GM23338 (cell line): ENCODE measurements at regions not wholly inside any gene's neighbourhood (a gene's known extent, or its start where the extent isn't known, plus 50 kb on each side); places are given as distances from the start of the nearest gene placed in this dataset.

Experiments
- ATAC-seq: fragments of 200-7000 bp; cut with Tn5 transposase; 3 replicates; pipeline ENCODE4 v1.9.1; 2020
- DNase-seq: peaks from one replicate; pipeline ENCODE4 v3.0.0-alpha.2; 2015; ENCODE audit warnings: low spot score
- H2AFZ ChIP-seq: fragments of 200-600 bp; sonication (generic); 2 replicates; pipeline ENCODE4 v1.8.0; 2016; ENCODE audit warnings: antibody characterized with exemption, mild to moderate bottlenecking, moderate library complexity
- H3F3A ChIP-seq: fragments of 200-600 bp; sonication (generic); replicated peaks from 2 replicates; pipeline ENCODE4 v1.8.0; 2017; ENCODE audit warnings: antibody characterized with exemption, mixed run types, low read depth
- H3K27ac ChIP-seq: fragments of 200-600 bp; sonication (generic); 2 replicates; pipeline ENCODE4 v1.6.1; 2016; ENCODE audit warnings: low read depth
- H3K27me3 ChIP-seq: fragments of 200-600 bp; sonication (generic); 2 replicates; pipeline ENCODE4 v1.8.0; 2016; ENCODE audit warnings: mild to moderate bottlenecking, mixed run types, moderate library complexity; ENCODE audit not compliant: insufficient read depth
- H3K36me3 ChIP-seq: fragments of 200-600 bp; sonication (generic); 2 replicates; pipeline ENCODE4 v1.8.0; 2016; ENCODE audit warnings: mild to moderate bottlenecking; ENCODE audit not compliant: insufficient read depth
- H3K4me1 ChIP-seq: fragments of 200-600 bp; sonication (generic); 2 replicates; pipeline ENCODE4 v1.8.0; 2016; ENCODE audit warnings: mild to moderate bottlenecking, moderate library complexity; ENCODE audit not compliant: insufficient read depth
- H3K4me2 ChIP-seq: fragments of 200-600 bp; sonication (generic); 2 replicates; pipeline ENCODE4 v1.7.1; 2017; ENCODE audit warnings: mixed run types
- H3K4me3 ChIP-seq: fragments of 200-600 bp; sonication (generic); 2 replicates; pipeline ENCODE4 v1.6.1; 2016; ENCODE audit warnings: mixed run types
- H3K79me2 ChIP-seq: fragments of 200-600 bp; sonication (generic); replicated peaks from 2 replicates; pipeline ENCODE4 v1.8.0; 2017; ENCODE audit warnings: mild to moderate bottlenecking; ENCODE audit not compliant: insufficient read depth
- H3K9me2 ChIP-seq: fragments of 200-600 bp; sonication (generic); 2 replicates; pipeline ENCODE4 v1.8.0; 2017; ENCODE audit not compliant: insufficient read depth
- H4K20me1 ChIP-seq: fragments of 200-600 bp; sonication (generic); replicated peaks from 2 replicates; pipeline ENCODE4 v1.8.0; 2017; ENCODE audit warnings: mild to moderate bottlenecking; ENCODE audit not compliant: insufficient read depth
- H3K27ac Mint-ChIP-seq: 2 replicates; pipeline ENCODE4 v1.8.0; 2020; ENCODE audit warnings: inconsistent platforms, mild to moderate bottlenecking, moderate library complexity, mixed read lengths
- H3K27me3 Mint-ChIP-seq: 3 replicates; pipeline ENCODE4 v1.8.0; 2022; ENCODE audit warnings: low read depth, mild to moderate bottlenecking, moderate library complexity, mixed read lengths, inconsistent platforms; ENCODE audit not compliant: insufficient read depth, poor library complexity
- H3K36me3 Mint-ChIP-seq: 3 replicates; pipeline ENCODE4 v1.8.0; 2021; ENCODE audit warnings: low read depth, mild to moderate bottlenecking, inconsistent platforms, moderate library complexity, mixed read lengths
- H3K4me1 Mint-ChIP-seq: 3 replicates; pipeline ENCODE4 v1.8.0; 2020; ENCODE audit warnings: mild to moderate bottlenecking, inconsistent platforms, mixed read lengths
- H3K4me3 Mint-ChIP-seq: 3 replicates; pipeline ENCODE4 v1.8.0; 2021; ENCODE audit warnings: moderate library complexity, mild to moderate bottlenecking, inconsistent platforms, mixed read lengths
- H3K9me3 Mint-ChIP-seq: 3 replicates; pipeline ENCODE4 v1.8.0; 2020; ENCODE audit warnings: moderate library complexity, mild to moderate bottlenecking, inconsistent platforms, mixed read lengths
- CREB1 ChIP-seq: fragments of 250-450 bp; sonication (Bioruptor Pico); IDR thresholded peaks from 2 replicates; pipeline ENCODE4 v1.5.0; 2020; ENCODE audit warnings: low read depth, mild to moderate bottlenecking, moderate library complexity
- CTCF ChIP-seq, 2 experiments: fragments of 200-600 bp in 1 of 2; sonication (generic) in 1 of 2; conservative IDR thresholded peaks; 2 replicates each; pipeline versions ENCODE4 v1.5.1 to v1.6.1; 2016 to 2017; ENCODE audit warnings: antibody characterized with exemption in 2 of 2, low read depth in 2 of 2, mild to moderate bottlenecking in 2 of 2, moderate library complexity in 1 of 2
- JUNB ChIP-seq: IDR thresholded peaks from one replicate; pipeline ENCODE4 v1.6.1; 2016; ENCODE audit warnings: antibody characterized with exemption; ENCODE audit not compliant: unreplicated experiment
- POLR2AphosphoS5 ChIP-seq: IDR thresholded peaks from 2 replicates; pipeline ENCODE4 v1.6.1; 2016; ENCODE audit warnings: antibody characterized with exemption, low read depth
- STAT1 ChIP-seq: IDR thresholded peaks from one replicate; pipeline ENCODE4 v1.6.1; 2016; ENCODE audit warnings: antibody characterized with exemption; ENCODE audit not compliant: unreplicated experiment
- ZNF331 ChIP-seq: fragments of 250-450 bp; sonication (Bioruptor Pico); IDR thresholded peaks from 2 replicates; pipeline ENCODE4 v1.5.0; 2020; ENCODE audit warnings: low read depth, mild to moderate bottlenecking, moderate library complexity
- ZNF462 ChIP-seq: fragments of 250-450 bp; sonication (Bioruptor Pico); IDR thresholded peaks from 2 replicates; pipeline ENCODE4 v1.5.0; 2020; ENCODE audit warnings: mild to moderate bottlenecking, moderate library complexity

- TF ChIP-seq ZNF462 (CRISPR knock-in tag) = no peak
- no peak for TF ChIP-seq CREB1
Observed at GRCh38 chr2:231866450-231866849, 59.7 kb downstream of the NPPC start (continued).

GRCh38 chr2:231865222-231865621 lies 61.0 kb downstream of the NPPC start:
- peaks cover 5% of the 10 kb centered on the region; the same call in 1 of the 2 replicates for H3K9me2 ChIP-seq
- no peaks in the 10 kb centered on the region for H3K79me2 ChIP-seq
- Mint-ChIP-seq H3K4me1 (peaks cover 2% of the 10 kb centered on the region; the same call in 1 of the 3 replicates), H3K27me3 (peaks cover 13% of the 10 kb centered on the region), H3K4me3 (no peak overlapping the region), H3K9me3 (peaks cover 22% of the 10 kb centered on the region), H3K36me3 (peaks cover 4% of the 10 kb centered on the region; the same call in 2 of the 3 replicates), H3K27ac (no peak overlapping the region)
- no peaks in the 10 kb centered on the region for H3F3A ChIP-seq
- H3K36me3 ChIP-seq = no peaks in the 10 kb centered on the region
- H3K27me3 ChIP-seq = no peaks in the 10 kb centered on the region
- no peak overlapping the region for H3K4me3 ChIP-seq
- H2AFZ ChIP-seq = no peak overlapping the region
- H3K4me2 ChIP-seq = no peak overlapping the region
- H3K27ac ChIP-seq = no peak overlapping the region
- H3K4me1 ChIP-seq = no peaks in the 10 kb centered on the region
- DNase-seq (no peak), ATAC-seq (no peak)
- no peaks in the 10 kb centered on the region for H4K20me1 ChIP-seq
- TF ChIP-seq JUNB = no peak
- no peak for TF ChIP-seq CTCF (conservative IDR thresholded peaks at IDR 0.05; ENCODE audit: low read depth in 2 of 2)
- TF ChIP-seq STAT1 = no peak
- TF ChIP-seq POLR2AphosphoS5 = no peak
- TF ChIP-seq ZNF462 (CRISPR knock-in tag) = no peak
- no peak for TF ChIP-seq ZNF331 (CRISPR knock-in tag)
